Ectodermal cell (in vitro differentiated cells): ENCODE measurements at regions not wholly inside any gene's neighbourhood (a gene's known extent, or its start where the extent isn't known, plus 50 kb on each side); places are given as distances from the start of the nearest gene placed in this dataset.

Experiments
- H3K27ac ChIP-seq: 2 replicates; pipeline ENCODE4 v1.7.0; 2013; ENCODE audit warnings: mild to moderate bottlenecking, low read depth, low read length; ENCODE audit not compliant: insufficient read depth, poor library complexity, severe bottlenecking
- H3K27me3 ChIP-seq: 2 replicates; pipeline ENCODE4 v1.7.0; 2013; ENCODE audit warnings: mild to moderate bottlenecking, low read length; ENCODE audit not compliant: insufficient read depth, control insufficient read depth, poor library complexity, severe bottlenecking
- H3K36me3 ChIP-seq: one replicate; pipeline ENCODE4 v1.7.0; 2013; ENCODE audit warnings: low read length; ENCODE audit not compliant: control insufficient read depth, insufficient read depth
- H3K4me1 ChIP-seq: one replicate; pipeline ENCODE4 v1.7.0; 2013; ENCODE audit warnings: low read length; ENCODE audit not compliant: control insufficient read depth, insufficient read depth
- H3K4me3 ChIP-seq: 2 replicates; pipeline ENCODE4 v1.7.0; 2013; ENCODE audit warnings: low read depth, low read length, control low read depth; ENCODE audit not compliant: insufficient read depth
- H3K9me3 ChIP-seq: 2 replicates; pipeline ENCODE4 v1.7.0; 2013; ENCODE audit warnings: mild to moderate bottlenecking, low read length, moderate library complexity; ENCODE audit not compliant: control insufficient read depth
- WGBS, 2 experiments: methylation state at CpG; one replicate each; pipeline ENCODE4 v1.1.7; 2013; ENCODE audit warnings: missing lambda C conversion rate in 2 of 2; 5-methylcytosine and 5-hydroxymethylcytosine counted together

DNA sequence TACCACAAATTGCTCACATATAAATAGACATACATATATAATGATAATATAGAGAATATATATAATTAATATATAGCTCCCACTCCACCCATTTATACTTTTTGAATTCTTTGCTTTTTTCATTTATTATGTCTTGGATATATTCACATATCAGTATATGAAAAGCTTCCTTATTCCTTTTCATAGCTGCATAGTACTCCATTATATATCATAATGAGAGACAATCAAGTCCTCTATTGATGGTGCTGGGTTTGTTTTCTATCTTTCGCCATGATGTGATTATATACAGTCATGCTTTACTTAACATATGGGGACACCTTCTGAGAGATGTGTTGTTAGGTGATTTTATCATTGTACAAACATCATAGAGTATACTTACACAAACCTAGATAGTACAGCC, 51.6 kb upstream of the ELL2 start:
- no peaks in the 10 kb centered on the region for H3K4me1 ChIP-seq
- WGBS, 2 experiments: no CpG with 5 or more reads among the region's 1 CpG

DNA sequence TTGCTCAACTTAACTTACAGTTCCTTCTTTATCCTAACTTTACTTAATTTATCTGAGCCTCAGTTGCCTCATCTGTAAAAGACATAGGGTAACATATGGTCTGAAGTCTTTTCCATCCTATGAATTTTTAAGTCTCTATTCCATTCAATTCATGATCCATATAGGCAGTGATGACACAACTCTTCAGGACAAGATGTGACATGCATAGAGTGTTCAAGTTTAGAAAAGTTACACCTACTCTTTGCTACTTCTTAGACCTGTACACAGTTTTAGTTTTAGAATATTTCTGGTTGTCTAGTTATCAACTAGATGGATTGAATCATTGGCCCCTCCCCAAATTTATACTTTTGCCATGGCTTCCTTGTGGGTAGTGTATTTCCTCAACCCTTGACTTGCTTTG, 50.7 kb upstream of the ELL2 start:
- Histone ChIP-seq H3K27ac (no peak overlapping the region), H3K4me1 (no peaks in the 10 kb centered on the region), H3K9me3 (no peaks in the 10 kb centered on the region), H3K27me3 (no peaks in the 10 kb centered on the region), H3K4me3 (no peak overlapping the region), H3K36me3 (no peaks in the 10 kb centered on the region)

More for the DNA sequence above, 51.6 kb upstream of the ELL2 start:
- Histone ChIP-seq H3K27me3 (no peaks in the 10 kb centered on the region), H3K36me3 (no peaks in the 10 kb centered on the region), H3K4me3 (no peak overlapping the region), H3K9me3 (no peaks in the 10 kb centered on the region), H3K27ac (no peak overlapping the region)
